GM12872 (cell line): ENCODE measurements at regions not wholly inside any gene's neighbourhood (a gene's known extent, or its start where the extent isn't known, plus 50 kb on each side); places are given as distances from the start of the nearest gene placed in this dataset.

Experiments
- TF ChIP-seq, protein P1 (sequence below): IDR thresholded peaks from 3 replicates; pipeline ENCODE4 v1.5.1; 2011; ENCODE audit warnings: low read depth, mild to moderate bottlenecking, low read length, moderate library complexity; ENCODE audit not compliant: insufficient read depth

DNA sequence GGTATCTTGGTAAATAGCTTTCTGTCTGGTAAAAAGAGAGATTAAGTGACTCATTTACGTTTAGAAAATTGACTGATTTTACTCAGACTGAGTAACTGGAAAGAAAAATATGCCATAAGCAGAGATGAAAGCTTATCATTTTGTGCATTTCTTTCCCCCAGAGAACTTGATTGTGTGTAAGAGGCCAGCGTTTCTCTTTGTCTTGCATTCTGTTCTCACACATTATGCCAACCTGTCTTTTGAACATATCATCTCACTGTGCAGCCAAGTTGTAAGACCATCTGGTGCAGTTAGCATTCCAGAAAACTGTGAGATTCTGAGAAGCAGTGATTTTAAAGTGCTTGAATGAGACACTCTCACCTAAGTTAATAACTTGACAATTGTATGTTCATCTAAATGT lies 651.3 kb downstream of the TECRL start:
- TF ChIP-seq, protein P1, sequence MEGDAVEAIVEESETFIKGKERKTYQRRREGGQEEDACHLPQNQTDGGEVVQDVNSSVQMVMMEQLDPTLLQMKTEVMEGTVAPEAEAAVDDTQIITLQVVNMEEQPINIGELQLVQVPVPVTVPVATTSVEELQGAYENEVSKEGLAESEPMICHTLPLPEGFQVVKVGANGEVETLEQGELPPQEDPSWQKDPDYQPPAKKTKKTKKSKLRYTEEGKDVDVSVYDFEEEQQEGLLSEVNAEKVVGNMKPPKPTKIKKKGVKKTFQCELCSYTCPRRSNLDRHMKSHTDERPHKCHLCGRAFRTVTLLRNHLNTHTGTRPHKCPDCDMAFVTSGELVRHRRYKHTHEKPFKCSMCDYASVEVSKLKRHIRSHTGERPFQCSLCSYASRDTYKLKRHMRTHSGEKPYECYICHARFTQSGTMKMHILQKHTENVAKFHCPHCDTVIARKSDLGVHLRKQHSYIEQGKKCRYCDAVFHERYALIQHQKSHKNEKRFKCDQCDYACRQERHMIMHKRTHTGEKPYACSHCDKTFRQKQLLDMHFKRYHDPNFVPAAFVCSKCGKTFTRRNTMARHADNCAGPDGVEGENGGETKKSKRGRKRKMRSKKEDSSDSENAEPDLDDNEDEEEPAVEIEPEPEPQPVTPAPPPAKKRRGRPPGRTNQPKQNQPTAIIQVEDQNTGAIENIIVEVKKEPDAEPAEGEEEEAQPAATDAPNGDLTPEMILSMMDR: no peak

DNA sequence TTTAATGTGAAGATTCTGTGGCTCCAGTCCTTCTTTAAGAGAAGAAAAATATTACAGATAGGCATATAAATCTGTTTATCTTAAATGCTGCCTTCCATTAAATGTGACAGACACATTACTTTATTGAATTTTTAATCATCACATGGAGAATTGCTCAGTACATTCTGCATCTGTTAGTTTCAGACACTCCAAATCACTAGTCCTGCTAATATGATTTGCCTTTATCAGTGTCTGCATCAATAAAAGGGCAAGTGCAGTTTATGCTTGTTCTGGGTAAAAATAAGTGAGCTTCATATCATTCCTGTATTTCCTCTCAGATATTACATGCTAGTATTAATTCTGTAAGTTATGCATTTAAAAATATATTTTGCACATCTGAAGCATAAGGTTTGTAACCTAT lies 666.4 kb downstream of the TECRL start:
- TF ChIP-seq, protein P1: no peak

DNA sequence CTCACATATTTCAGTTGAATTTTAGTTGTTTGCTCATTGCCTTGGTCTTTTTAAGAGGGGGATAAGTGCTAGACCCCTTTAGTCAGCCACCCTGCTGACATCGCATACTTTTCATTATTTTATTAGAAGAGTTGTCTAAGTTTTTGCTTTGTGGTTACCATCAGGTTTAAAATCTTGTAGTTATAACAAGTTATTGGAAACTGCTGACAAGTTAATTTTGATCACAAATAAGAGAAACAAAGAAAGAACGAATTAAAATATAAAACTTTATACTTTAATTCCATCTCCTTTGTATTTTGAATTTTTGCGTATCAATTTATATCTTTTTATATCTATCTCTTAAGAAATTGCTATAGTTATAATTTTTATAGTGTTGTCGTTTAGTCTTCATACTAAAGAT lies 679.7 kb downstream of the TECRL start:
- TF ChIP-seq, protein P1: no peak

DNA sequence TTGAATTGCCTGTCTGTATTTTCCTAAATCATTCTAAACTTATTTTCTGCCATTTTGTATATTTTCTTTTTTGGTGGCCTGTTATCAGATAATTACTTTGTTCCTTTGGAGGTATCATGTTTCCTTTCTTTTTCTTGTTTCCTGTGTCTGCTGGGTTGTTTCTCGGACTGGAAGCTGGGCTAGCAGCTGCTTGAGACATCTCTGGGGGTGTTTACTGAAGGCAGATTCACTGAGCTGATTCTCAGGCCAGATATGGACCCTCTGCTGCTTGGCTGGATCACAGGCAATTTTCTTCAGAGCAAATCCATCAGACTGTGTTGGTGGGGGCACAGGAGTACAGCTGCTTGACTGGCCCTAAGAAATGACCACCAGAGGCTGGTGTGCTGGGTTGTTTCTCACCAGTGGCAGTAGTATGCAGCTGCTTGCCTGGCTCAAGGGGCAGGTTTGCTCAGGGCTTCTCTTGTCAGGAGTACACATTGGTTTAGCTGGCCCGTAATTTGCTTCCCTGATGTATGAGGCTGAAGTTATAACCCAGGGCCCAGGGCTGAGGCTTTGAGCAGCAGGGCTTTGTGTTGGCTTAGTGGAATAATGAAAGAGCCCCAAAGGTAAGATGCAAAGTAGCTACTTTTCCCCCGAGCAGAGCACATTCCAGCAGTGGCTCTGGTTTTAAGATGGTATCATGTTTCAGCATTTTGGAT lies 680.6 kb downstream of the TECRL start:
- TF ChIP-seq, protein P1: no peak

DNA sequence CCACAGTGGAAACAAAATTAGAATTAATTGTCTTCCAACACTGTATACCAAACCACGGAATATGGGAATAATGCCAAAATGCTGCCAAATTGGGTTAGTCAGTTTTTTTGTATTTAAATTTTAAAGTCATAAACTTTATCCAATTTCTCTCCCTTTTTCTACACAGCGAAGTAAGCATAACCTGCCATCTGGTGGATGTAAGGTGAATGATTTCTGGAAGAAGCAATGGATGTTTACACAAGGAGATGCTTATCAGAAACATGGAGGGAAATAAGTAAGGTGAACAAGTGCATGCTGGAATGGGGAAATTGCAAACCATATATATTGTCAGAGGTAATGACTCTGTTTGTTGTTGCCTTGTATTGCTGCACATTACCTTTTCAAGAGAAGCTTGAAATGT lies 691.9 kb downstream of the TECRL start:
- TF ChIP-seq, protein P1: peak; percentile 5; the same call in 1 of the 3 replicates

DNA sequence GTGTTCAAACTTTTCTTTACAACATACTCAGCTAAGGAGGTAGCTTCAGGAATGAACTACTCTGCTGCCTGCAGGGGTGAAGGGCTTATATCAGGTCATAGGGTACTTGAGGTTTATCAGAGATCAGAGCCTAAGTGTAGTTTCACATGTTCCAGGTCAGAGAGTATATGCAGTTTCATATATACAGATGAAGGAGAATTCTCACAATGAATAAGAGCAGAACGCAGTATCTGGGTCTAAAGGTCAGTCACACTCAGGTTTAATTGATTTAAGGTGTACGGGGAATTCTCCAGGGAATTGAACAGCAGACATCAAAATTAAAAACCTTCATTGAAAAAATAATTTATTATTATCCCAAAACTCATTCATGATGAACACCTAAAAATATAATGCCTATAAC lies 700.6 kb downstream of the TECRL start:
- TF ChIP-seq, protein P1: no peak

DNA sequence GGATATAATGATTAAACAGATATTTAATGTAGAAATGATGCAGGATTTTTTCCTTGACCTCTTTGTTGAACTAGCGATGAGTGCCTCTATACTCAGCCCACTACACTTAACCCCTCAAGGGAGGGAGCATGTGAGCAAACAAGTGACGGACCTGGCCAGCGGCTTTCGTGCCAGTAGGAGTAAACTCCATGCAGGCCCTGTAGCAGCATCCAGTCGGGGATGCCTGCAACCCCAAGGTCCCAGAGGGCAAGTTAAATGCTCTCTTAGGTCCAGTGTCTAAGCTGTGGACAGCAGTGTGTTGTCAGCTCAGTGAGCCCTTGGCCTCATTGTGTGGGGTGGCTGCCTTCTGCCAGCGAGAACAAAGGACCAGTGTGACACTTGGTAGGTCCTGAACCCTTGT lies 708.7 kb downstream of the TECRL start:
- TF ChIP-seq, protein P1: no peak
